ENCODE measurements at regions not wholly inside any gene's neighbourhood (a gene's known extent, or its start where the extent isn't known, plus 50 kb on each side); places are given as distances from the start of the nearest gene placed in this dataset.

DNA sequence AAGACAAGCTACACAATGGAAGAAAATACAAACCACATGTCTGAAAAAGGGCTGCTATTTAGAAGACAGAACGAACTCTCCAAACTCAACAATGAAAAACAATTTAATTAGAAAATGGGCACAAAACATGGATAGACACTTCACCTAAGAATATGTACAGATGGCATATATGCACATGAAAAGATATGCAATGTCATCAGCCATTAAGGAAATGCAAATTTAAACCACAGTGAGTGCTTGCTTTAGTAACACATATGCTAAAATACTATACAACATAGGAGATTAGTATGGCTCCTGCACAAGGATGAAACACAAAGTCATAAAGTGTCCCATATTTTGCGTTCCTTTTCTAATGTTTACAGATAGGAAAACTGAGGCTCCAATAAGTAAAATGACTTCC, 60.4 kb upstream of the FAM83B start:
- Histone ChIP-seq H3K27me3 (ENCODE audit: insufficient read depth, low read length) (no peaks in the 10 kb centered on the region), H3K4me2 (ENCODE audit: low read length) (no peak overlapping the region), H2AFZ (ENCODE audit: low read length) (no peak overlapping the region), H3K4me1 (ENCODE audit: insufficient read depth, low read length, severe bottlenecking) (no peaks in the 10 kb centered on the region), H3K4me3 (ENCODE audit: low read depth, low read length, poor library complexity, severe bottlenecking) (no peak overlapping the region), H3K79me2 (ENCODE audit: insufficient read depth, low read length) (no peaks in the 10 kb centered on the region), H3K36me3 (ENCODE audit: insufficient read depth, low read length) (no peaks in the 10 kb centered on the region), H3K9ac (ENCODE audit: low read length) (no peak overlapping the region), H4K20me1 (ENCODE audit: insufficient read depth, low read length) (no peaks in the 10 kb centered on the region), H3K9me2 (ENCODE audit: low read depth, low read length) (no peaks in the 10 kb centered on the region), H3K9me3 (ENCODE audit: low read length) (no peaks in the 10 kb centered on the region), H3F3A (ENCODE audit: insufficient read depth, low read length) (no peaks in the 10 kb centered on the region), H3K27ac (ENCODE audit: low read depth, low read length, poor library complexity, severe bottlenecking) (no peak overlapping the region)
- no peak for TF ChIP-seq EZH2 (IDR thresholded peaks at IDR 0.05; ENCODE audit: borderline replicate concordance, low read length)
- TF ChIP-seq, protein P1, sequence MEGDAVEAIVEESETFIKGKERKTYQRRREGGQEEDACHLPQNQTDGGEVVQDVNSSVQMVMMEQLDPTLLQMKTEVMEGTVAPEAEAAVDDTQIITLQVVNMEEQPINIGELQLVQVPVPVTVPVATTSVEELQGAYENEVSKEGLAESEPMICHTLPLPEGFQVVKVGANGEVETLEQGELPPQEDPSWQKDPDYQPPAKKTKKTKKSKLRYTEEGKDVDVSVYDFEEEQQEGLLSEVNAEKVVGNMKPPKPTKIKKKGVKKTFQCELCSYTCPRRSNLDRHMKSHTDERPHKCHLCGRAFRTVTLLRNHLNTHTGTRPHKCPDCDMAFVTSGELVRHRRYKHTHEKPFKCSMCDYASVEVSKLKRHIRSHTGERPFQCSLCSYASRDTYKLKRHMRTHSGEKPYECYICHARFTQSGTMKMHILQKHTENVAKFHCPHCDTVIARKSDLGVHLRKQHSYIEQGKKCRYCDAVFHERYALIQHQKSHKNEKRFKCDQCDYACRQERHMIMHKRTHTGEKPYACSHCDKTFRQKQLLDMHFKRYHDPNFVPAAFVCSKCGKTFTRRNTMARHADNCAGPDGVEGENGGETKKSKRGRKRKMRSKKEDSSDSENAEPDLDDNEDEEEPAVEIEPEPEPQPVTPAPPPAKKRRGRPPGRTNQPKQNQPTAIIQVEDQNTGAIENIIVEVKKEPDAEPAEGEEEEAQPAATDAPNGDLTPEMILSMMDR (IDR thresholded peaks at IDR 0.05; ENCODE audit: low read length) = no peak

DNA sequence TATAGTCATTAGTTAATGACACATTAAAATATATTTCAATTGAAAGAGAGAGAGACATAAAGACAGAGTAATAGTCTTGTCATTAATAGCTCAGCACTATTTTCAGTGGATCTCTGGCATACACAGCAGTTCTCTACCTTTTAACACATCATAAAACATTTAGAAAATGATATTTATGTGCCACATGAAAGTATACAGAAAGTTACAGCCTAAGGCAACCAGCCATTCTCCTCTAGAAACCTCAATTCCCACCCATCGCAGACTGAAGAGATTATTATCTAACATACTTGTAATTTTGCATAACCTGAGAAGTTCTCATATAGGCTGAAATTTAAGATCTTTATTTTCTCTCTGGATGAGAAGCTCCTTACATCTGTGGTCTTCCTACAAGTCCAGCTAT, 58.7 kb upstream of the FAM83B start:
- Histone ChIP-seq H3K27ac (ENCODE audit: low read depth, low read length, poor library complexity, severe bottlenecking) (no peak overlapping the region), H3K9me3 (ENCODE audit: low read length) (no peaks in the 10 kb centered on the region), H4K20me1 (ENCODE audit: insufficient read depth, low read length) (no peaks in the 10 kb centered on the region), H3K27me3 (ENCODE audit: insufficient read depth, low read length) (no peaks in the 10 kb centered on the region), H3K36me3 (ENCODE audit: insufficient read depth, low read length) (no peaks in the 10 kb centered on the region), H3F3A (ENCODE audit: insufficient read depth, low read length) (no peaks in the 10 kb centered on the region), H3K9me2 (ENCODE audit: low read depth, low read length) (no peaks in the 10 kb centered on the region), H3K9ac (ENCODE audit: low read length) (no peak overlapping the region), H3K4me2 (ENCODE audit: low read length) (no peak overlapping the region), H3K79me2 (ENCODE audit: insufficient read depth, low read length) (no peaks in the 10 kb centered on the region), H3K4me1 (ENCODE audit: insufficient read depth, low read length, severe bottlenecking) (no peaks in the 10 kb centered on the region), H2AFZ (ENCODE audit: low read length) (no peak overlapping the region), H3K4me3 (ENCODE audit: low read depth, low read length, poor library complexity, severe bottlenecking) (no peak overlapping the region)
- TF ChIP-seq, protein P1 (IDR thresholded peaks at IDR 0.05; ENCODE audit: low read length) = no peak
- no peak for TF ChIP-seq EZH2 (IDR thresholded peaks at IDR 0.05; ENCODE audit: borderline replicate concordance, low read length)

All from OCI-LY1 (cell line).